ENCODE measurements at regions not wholly inside any gene's neighbourhood (a gene's known extent, or its start where the extent isn't known, plus 50 kb on each side); places are given as distances from the start of the nearest gene placed in this dataset.

DNA sequence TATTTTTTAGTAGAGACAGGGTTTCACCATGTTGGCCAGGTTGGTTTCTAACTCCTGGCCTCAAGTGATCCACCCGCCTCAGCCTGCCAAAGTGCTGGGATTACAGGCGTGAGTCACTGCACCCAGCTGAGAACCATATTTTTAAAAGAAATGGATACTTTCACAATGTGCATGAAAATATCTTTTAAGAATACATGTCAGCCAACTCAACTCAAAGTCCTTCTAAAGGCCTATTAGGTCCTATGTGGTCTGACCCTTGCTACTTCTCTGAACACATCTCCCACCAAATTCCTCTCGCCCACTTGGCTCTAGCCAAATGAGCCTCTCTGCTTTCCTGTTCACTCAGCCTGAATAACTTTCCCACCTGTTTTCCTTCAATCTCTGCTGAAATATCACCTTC lies 119.6 kb downstream of the MTX2 start:
- H3K27me3 ChIP-seq (ENCODE audit: control insufficient read depth, insufficient read depth, low read length) = no peaks in the 10 kb centered on the region
- DNase-seq (ENCODE audit: low read depth in 4 of 6, low spot score in 6 of 6) = no peak
- H3K4me1 ChIP-seq (ENCODE audit: control insufficient read depth, insufficient read depth, low read length) = peaks cover 3% of the 10 kb centered on the region
- no peaks in the 10 kb centered on the region for H3K9me3 ChIP-seq (ENCODE audit: control insufficient read depth, insufficient read depth, low read length)
- no peak overlapping the region for H3K4me3 ChIP-seq (ENCODE audit: low read depth, low read length)
- no peak overlapping the region for H3K27ac ChIP-seq (ENCODE audit: low read depth, low read length)
- no peaks in the 10 kb centered on the region for H3K36me3 ChIP-seq (ENCODE audit: control insufficient read depth, insufficient read depth, low read length)
- WGBS (ENCODE audit: insufficient coverage) = 88% methylated on average over 1 of the region's 3 CpGs

DNA sequence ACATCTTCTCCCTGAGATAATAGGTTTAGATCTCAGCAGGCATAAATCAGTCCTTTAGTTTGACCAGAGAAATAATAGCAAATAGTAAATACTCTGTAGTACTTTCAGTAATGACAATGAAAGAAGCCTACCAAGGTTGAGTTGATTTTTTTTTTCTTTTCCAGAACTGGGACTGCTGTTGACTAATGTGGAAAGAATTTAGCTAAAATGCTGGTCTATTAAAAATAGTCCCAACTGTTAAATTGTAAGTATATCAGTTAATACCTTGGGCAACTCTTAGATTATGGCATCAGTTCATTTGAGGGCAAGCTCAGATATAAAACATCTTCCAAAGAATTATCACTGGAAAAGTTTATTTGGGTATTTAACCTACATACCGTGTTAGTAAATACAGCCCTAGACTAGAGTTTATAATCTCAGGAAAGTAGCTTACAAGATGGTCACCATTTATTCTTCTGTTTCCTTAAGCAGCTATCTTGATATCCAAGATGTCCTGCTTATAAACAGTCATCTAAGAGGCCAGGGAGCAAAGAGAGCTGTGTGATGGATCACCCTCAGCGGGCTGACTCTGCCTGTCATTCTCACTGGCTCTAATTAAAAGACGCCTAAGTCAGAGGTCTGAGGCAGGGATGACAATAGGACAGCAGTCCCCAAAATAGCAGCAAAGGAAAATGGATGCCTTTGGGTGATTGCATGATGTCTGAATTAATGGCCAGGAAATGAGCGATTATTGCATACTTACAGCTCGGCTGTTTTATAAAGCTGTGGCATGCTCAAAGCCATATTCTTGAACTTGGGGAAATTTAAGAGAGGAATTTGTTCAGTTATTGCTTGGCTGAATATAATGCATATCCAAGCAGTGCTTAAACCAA lies 121.3 kb downstream of the MTX2 start:
- no peaks in the 10 kb centered on the region for H3K36me3 ChIP-seq (ENCODE audit: control insufficient read depth, insufficient read depth, low read length)
- peaks cover 3% of the 10 kb centered on the region for H3K4me1 ChIP-seq (ENCODE audit: control insufficient read depth, insufficient read depth, low read length)
- no peak overlapping the region for H3K27ac ChIP-seq (ENCODE audit: low read depth, low read length)
- H3K27me3 ChIP-seq (ENCODE audit: control insufficient read depth, insufficient read depth, low read length) = no peaks in the 10 kb centered on the region
- H3K4me3 ChIP-seq (ENCODE audit: low read depth, low read length) = no peak overlapping the region
- DNase-seq (ENCODE audit: low read depth in 4 of 6, low spot score in 6 of 6) = peak in 1 of 6 donors; percentile 57
- 47% methylated on average over 4 of the region's 5 CpGs for WGBS (ENCODE audit: insufficient coverage)
- no peaks in the 10 kb centered on the region for H3K9me3 ChIP-seq (ENCODE audit: control insufficient read depth, insufficient read depth, low read length)

DNA sequence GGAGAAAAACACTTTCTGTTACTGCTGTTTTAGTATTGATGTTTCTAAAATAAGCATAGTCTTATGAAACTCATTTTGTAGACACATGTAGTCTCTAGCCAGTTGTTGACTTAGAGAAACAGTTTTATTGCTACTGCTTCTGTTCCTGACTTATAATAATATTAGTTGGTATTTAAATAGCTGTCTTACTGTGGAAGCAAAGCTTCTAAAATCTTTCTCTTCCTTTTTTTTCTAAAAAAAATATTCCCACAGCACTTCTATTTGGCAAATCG lies 121.8 kb downstream of the MTX2 start:
- Histone ChIP-seq H3K27ac (ENCODE audit: low read depth, low read length) (no peak overlapping the region), H3K4me3 (ENCODE audit: low read depth, low read length) (no peak overlapping the region), H3K27me3 (ENCODE audit: control insufficient read depth, insufficient read depth, low read length) (no peaks in the 10 kb centered on the region), H3K36me3 (ENCODE audit: control insufficient read depth, insufficient read depth, low read length) (no peaks in the 10 kb centered on the region), H3K4me1 (ENCODE audit: control insufficient read depth, insufficient read depth, low read length) (peaks cover 3% of the 10 kb centered on the region), H3K9me3 (ENCODE audit: control insufficient read depth, insufficient read depth, low read length) (no peaks in the 10 kb centered on the region)
- no CpG with 5 or more reads among the region's 1 CpG for WGBS (ENCODE audit: insufficient coverage)
- DNase-seq (ENCODE audit: low read depth in 4 of 6, low spot score in 6 of 6) = no peak

DNA sequence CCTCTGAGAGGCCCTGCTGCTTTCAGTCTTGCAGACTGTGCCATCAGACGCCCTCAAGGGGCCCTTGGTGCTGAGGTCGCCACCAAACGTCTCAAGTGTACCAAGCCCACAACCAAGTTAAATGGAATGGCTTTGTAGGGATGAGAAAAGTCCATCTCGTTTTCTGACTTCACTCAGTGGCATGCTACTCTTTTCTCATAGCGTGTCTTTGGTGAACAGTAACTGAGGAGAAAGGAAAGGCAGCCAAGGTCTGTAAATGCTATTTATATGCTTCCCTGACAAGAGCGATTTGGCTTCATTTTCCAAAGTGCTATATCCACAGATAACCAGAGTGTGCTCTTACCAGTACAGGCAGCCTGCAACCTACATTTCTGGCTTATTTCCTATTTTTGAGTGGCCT lies 123.0 kb downstream of the MTX2 start:
- peak in 2 of 6 donors; percentile 31 to 40 for DNase-seq (ENCODE audit: low read depth in 4 of 6, low spot score in 6 of 6)
- Histone ChIP-seq H3K4me1 (ENCODE audit: control insufficient read depth, insufficient read depth, low read length) (peaks cover 3% of the 10 kb centered on the region), H3K9me3 (ENCODE audit: control insufficient read depth, insufficient read depth, low read length) (no peaks in the 10 kb centered on the region), H3K27me3 (ENCODE audit: control insufficient read depth, insufficient read depth, low read length) (no peaks in the 10 kb centered on the region), H3K4me3 (ENCODE audit: low read depth, low read length) (no peak overlapping the region), H3K27ac (ENCODE audit: low read depth, low read length) (no peak overlapping the region), H3K36me3 (ENCODE audit: control insufficient read depth, insufficient read depth, low read length) (no peaks in the 10 kb centered on the region)
- WGBS (ENCODE audit: insufficient coverage) = 45% methylated on average over 2 of the region's 6 CpGs

DNA sequence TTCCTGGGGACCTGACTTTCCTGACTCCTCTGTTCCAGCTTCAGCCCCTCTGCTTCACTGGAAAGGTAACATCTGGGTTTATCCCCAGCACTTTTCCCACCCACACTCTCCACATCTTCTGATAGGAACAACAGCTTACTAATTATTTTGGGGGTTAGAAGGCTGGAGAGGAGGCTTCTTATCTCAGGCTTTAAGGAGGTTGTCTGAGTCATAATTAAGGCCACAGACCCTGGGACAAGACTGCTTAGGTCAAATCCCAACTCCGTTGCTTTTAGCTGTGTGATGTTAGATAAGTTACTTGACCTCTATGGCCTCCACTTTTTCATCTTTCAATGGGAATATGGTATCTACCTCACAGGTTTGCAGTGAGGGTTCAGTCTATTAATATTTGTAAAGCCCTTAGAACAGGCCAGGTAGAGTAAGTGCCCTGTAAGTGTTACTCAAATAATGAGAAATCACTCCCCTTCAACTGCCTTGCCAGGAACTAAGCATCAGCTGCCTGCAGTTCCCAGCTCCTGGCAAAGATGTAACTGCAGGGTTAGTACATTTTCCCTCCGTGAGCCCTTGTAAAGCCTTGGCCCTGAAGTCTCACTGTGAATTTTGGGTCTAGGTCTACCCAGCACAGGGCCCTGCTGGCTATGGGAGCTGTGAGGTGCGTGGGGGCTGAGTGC lies 123.6 kb downstream of the MTX2 start:
- Histone ChIP-seq H3K4me3 (ENCODE audit: low read depth, low read length) (no peak overlapping the region), H3K27me3 (ENCODE audit: control insufficient read depth, insufficient read depth, low read length) (no peaks in the 10 kb centered on the region), H3K9me3 (ENCODE audit: control insufficient read depth, insufficient read depth, low read length) (no peaks in the 10 kb centered on the region), H3K4me1 (ENCODE audit: control insufficient read depth, insufficient read depth, low read length) (peaks cover 3% of the 10 kb centered on the region), H3K36me3 (ENCODE audit: control insufficient read depth, insufficient read depth, low read length) (no peaks in the 10 kb centered on the region), H3K27ac (ENCODE audit: low read depth, low read length) (no peak overlapping the region)
- no peak for DNase-seq (ENCODE audit: low read depth in 4 of 6, low spot score in 6 of 6)
- 78% methylated on average over 2 of the region's 3 CpGs for WGBS (ENCODE audit: insufficient coverage)

DNA sequence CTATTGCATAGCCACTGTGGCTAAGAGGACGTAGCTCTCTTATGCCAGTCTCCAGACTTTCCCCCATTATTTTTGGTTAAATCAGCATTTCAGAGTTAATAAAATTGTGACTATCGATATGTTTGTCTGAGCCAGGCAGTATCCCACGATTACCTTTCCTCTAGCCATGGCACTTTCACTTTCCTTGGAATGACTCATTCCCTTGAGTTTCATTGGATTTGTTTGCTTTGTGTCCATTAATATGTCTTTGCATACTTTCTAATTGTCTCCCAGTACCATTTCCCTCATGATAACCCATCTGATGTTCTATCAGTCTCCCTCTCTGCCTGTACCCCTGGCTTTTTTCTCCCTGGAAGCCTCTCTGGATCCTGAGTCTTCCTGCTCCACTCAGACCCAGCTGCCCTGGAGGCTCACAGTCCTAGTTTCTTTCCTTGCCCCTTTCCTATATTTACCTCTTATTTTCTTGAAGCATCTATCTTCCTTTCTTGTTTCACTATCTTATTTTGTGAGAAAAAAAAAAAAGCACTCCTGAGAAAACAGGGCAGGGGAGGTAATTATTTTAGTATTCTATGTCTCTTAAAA lies 126.1 kb downstream of the MTX2 start:
- H3K4me3 ChIP-seq (ENCODE audit: low read depth, low read length) = no peak overlapping the region
- no peak overlapping the region for H3K27ac ChIP-seq (ENCODE audit: low read depth, low read length)
- no peaks in the 10 kb centered on the region for H3K36me3 ChIP-seq (ENCODE audit: control insufficient read depth, insufficient read depth, low read length)
- no peaks in the 10 kb centered on the region for H3K27me3 ChIP-seq (ENCODE audit: control insufficient read depth, insufficient read depth, low read length)
- no peak for DNase-seq (ENCODE audit: low read depth in 4 of 6, low spot score in 6 of 6)
- peaks cover 3% of the 10 kb centered on the region for H3K4me1 ChIP-seq (ENCODE audit: control insufficient read depth, insufficient read depth, low read length)
- no CpG with 5 or more reads among the region's 3 CpGs for WGBS (ENCODE audit: insufficient coverage)
- H3K9me3 ChIP-seq (ENCODE audit: control insufficient read depth, insufficient read depth, low read length) = no peaks in the 10 kb centered on the region

DNA sequence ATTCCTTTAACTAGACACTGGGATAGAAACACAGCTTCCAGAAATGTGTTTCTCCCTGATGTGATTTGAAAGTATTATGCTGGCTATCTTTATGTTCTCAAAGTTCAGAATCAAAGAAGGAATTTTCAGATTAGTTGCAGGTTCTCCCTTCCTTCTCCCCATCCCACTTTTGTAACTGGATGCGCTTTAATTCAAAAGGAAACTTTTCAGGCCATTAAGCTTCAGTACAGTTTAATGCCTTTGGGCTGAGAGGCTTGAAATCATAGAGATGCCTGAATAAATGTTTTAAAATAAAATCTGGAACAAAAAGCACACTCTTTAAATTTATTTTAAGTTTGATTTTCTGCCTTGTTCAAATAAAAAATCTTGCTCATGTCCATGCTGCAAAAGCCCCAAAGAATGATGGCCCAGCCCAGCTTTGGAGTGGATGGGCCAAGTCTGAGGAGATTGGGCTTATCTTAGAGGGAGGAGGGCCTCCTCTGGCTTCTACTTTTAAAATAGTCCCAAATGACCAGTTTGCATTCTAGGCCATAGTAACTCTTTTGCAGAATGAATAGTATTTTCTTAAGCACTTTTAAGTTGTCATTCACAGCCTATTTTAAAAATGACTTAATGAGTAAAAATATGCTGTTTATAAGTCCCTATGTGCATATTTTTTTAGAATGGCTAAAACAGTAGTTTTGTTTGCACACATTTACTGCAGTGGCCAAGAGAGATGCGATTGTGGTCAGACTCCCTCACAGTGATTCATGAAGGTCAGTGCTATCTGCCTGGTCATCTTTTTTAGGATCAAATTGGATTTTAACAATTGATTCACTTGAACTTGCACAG lies 129.2 kb downstream of the MTX2 start:
- no peaks in the 10 kb centered on the region for H3K36me3 ChIP-seq (ENCODE audit: control insufficient read depth, insufficient read depth, low read length)
- H3K9me3 ChIP-seq (ENCODE audit: control insufficient read depth, insufficient read depth, low read length) = no peaks in the 10 kb centered on the region
- no peak overlapping the region for H3K27ac ChIP-seq (ENCODE audit: low read depth, low read length)
- no peak for DNase-seq (ENCODE audit: low read depth in 4 of 6, low spot score in 6 of 6)
- H3K27me3 ChIP-seq (ENCODE audit: control insufficient read depth, insufficient read depth, low read length) = no peaks in the 10 kb centered on the region
- H3K4me1 ChIP-seq (ENCODE audit: control insufficient read depth, insufficient read depth, low read length) = no peaks in the 10 kb centered on the region
- H3K4me3 ChIP-seq (ENCODE audit: low read depth, low read length) = no peak overlapping the region
- WGBS (ENCODE audit: insufficient coverage) = 36% methylated on average over 1 of the region's 2 CpGs

DNA sequence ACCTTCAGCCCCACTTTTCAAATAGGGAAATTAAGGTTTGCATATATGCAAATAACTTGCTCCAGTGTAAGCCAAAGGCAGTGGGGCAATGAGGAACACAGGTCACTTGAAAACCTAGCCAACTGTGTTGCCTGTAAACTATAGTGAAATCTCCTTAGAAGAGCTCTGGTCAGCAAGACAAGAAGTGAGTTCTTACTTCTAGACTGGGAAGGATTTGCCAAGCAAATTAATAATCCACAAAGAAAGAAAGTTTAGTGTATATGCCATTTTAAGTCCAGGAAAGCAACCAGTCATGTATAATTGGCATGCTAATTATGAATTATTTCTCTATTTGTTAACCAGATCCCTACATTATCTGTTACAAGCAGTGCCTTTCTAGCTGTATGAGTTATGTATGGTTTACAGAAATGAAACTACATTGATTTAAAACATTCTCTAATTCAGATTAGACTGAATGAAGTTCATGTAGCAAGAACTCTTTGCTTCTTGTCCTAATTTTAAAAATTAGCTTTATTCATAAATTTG lies 129.9 kb downstream of the MTX2 start:
- Histone ChIP-seq H3K4me3 (ENCODE audit: low read depth, low read length) (no peak overlapping the region), H3K4me1 (ENCODE audit: control insufficient read depth, insufficient read depth, low read length) (no peaks in the 10 kb centered on the region), H3K27me3 (ENCODE audit: control insufficient read depth, insufficient read depth, low read length) (no peaks in the 10 kb centered on the region), H3K9me3 (ENCODE audit: control insufficient read depth, insufficient read depth, low read length) (no peaks in the 10 kb centered on the region), H3K36me3 (ENCODE audit: control insufficient read depth, insufficient read depth, low read length) (no peaks in the 10 kb centered on the region), H3K27ac (ENCODE audit: low read depth, low read length) (no peak overlapping the region)
- no peak for DNase-seq (ENCODE audit: low read depth in 4 of 6, low spot score in 6 of 6)

DNA sequence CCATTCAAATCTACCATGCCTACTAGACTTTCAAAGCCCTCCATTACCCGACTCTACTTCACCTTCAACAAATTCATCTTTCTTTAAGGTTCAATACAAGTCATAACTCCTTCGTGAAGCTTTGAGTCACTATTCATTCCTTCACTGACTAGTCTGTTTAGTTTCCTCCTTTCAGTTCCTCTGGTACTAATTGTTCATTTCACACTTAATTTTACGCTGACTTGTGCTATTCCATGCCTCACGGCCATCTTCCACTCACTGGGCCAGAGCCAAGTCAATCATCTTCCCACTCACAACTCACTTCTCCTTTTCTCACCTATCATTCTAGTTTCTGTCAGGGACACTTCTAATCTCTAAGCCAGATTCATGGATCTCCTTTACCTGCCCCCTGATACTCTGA lies 136.2 kb downstream of the MTX2 start:
- DNase-seq (ENCODE audit: low read depth in 4 of 6, low spot score in 6 of 6) = no peak
- H3K4me1 ChIP-seq (ENCODE audit: control insufficient read depth, insufficient read depth, low read length) = no peaks in the 10 kb centered on the region
- H3K4me3 ChIP-seq (ENCODE audit: low read depth, low read length) = no peak overlapping the region
- H3K27me3 ChIP-seq (ENCODE audit: control insufficient read depth, insufficient read depth, low read length) = no peaks in the 10 kb centered on the region
- no peaks in the 10 kb centered on the region for H3K9me3 ChIP-seq (ENCODE audit: control insufficient read depth, insufficient read depth, low read length)
- no peak overlapping the region for H3K27ac ChIP-seq (ENCODE audit: low read depth, low read length)
- 31% methylated on average over 4 of the region's 4 CpGs for WGBS (ENCODE audit: insufficient coverage)
- H3K36me3 ChIP-seq (ENCODE audit: control insufficient read depth, insufficient read depth, low read length) = no peaks in the 10 kb centered on the region
